Breast epithelium (tissue), 4 donors: ENCODE measurements at regions not wholly inside any gene's neighbourhood (a gene's known extent, or its start where the extent isn't known, plus 50 kb on each side); places are given as distances from the start of the nearest gene placed in this dataset.

Source experiments
- DNase-seq, 2 donors: peaks; one replicate each; pipeline ENCODE4 v3.0.0-alpha.2; 2019; ENCODE audit warnings: low spot score in 2 of 2
- H3K27ac ChIP-seq, 2 donors: fragments of 200-600 bp; sonication (generic) in 1 of 2; one replicate each; pipeline ENCODE4 v1.5.1; 2016 to 2019; ENCODE audit warnings: mild to moderate bottlenecking in 1 of 2
- H3K27me3 ChIP-seq, 2 donors: fragments of 200-600 bp; sonication (generic) in 1 of 2; one replicate each; pipeline versions ENCODE4 v1.5.1 to v1.6.0; 2017 to 2019; ENCODE audit warnings: control low read depth in 1 of 2, mild to moderate bottlenecking in 1 of 2
- H3K36me3 ChIP-seq: fragments of 200-600 bp; one replicate; pipeline ENCODE4 v1.5.1; 2019
- H3K4me1 ChIP-seq, 2 donors: fragments of 200-600 bp; sonication (generic); one replicate each; pipeline ENCODE4 v1.5.1; 2016 to 2019; ENCODE audit warnings: control low read depth in 1 of 2
- H3K4me3 ChIP-seq, 3 donors: fragments of 200-600 bp; sonication (generic); 1 replicate in 2 of 3; 2 replicates in 1 of 3; pipeline ENCODE4 v1.5.1; 2016 to 2019; ENCODE audit warnings: mild to moderate bottlenecking in 3 of 3, moderate library complexity in 2 of 3
- H3K9me3 ChIP-seq, 2 donors: fragments of 200-600 bp; sonication (generic) in 1 of 2; one replicate each; pipeline ENCODE4 v1.5.1; 2016 to 2019; ENCODE audit warnings: control low read depth in 1 of 2
- CTCF ChIP-seq, 3 donors: fragments of 450-650 bp; IDR thresholded peaks; one replicate each; pipeline ENCODE4 v1.5.1; 2016 to 2017; ENCODE audit warnings: antibody characterized with exemption in 3 of 3, mild to moderate bottlenecking in 3 of 3, moderate library complexity in 3 of 3
- POLR2A ChIP-seq: fragments of 450-650 bp; IDR thresholded peaks from one replicate; pipeline ENCODE4 v1.6.1; 2016; ENCODE audit warnings: antibody characterized with exemption, mild to moderate bottlenecking, moderate library complexity
- POLR2AphosphoS5 ChIP-seq, 3 donors: sonication (generic); formaldehyde crosslinking; IDR thresholded peaks; one replicate each; pipeline ENCODE4 v1.6.1; 2017; ENCODE audit warnings: antibody characterized with exemption in 3 of 3
- intact Hi-C: fragments of 100-400 bp; cut with DNase I; formaldehyde crosslinking; loops from one replicate; pipeline ENCODE4 v1.15.1; 2023; ENCODE audit warnings: low total_unique reads

GRCh38 chr6:9507136-9507895, 907.6 kb downstream of the TFAP2A start:
- H3K9me3 ChIP-seq, result no peaks in the 10 kb centered on the region
- no peak overlapping the region for H3K4me3 ChIP-seq
- H3K36me3 ChIP-seq, result no peaks in the 10 kb centered on the region
- no peaks in the 10 kb centered on the region for H3K4me1 ChIP-seq
- no peak overlapping the region for H3K27ac ChIP-seq
- intact Hi-C loops, result no loop called here
- no peak for DNase-seq
- no peaks in the 10 kb centered on the region for H3K27me3 ChIP-seq
- TF ChIP-seq POLR2AphosphoS5 (IDR thresholded peaks at IDR 0.05), result no peak
- no peak for TF ChIP-seq CTCF (IDR thresholded peaks at IDR 0.05)
- no peak for TF ChIP-seq POLR2A

- Histone ChIP-seq H3K4me3 (no peak overlapping the region), H3K27me3 (no peaks in the 10 kb centered on the region), H3K9me3 (no peaks in the 10 kb centered on the region), H3K36me3 (no peaks in the 10 kb centered on the region), H3K27ac (no peak overlapping the region), H3K4me1 (no peaks in the 10 kb centered on the region)
- no peak for DNase-seq
- no peak for TF ChIP-seq CTCF (IDR thresholded peaks at IDR 0.05)
- no peak for TF ChIP-seq POLR2AphosphoS5 (IDR thresholded peaks at IDR 0.05)
- no peak for TF ChIP-seq POLR2A
- intact Hi-C loops, result no loop called here
Measured at GRCh38 chr6:9504191-9504590, 910.7 kb downstream of the TFAP2A start.

- Histone ChIP-seq H3K27me3 (no peaks in the 10 kb centered on the region), H3K36me3 (no peaks in the 10 kb centered on the region), H3K4me3 (no peak overlapping the region), H3K27ac (no peak overlapping the region), H3K4me1 (no peaks in the 10 kb centered on the region), H3K9me3 (no peaks in the 10 kb centered on the region)
- intact Hi-C loops, result no loop called here
- DNase-seq, result no peak
- TF ChIP-seq CTCF (IDR thresholded peaks at IDR 0.05) (no peak), POLR2A (no peak), POLR2AphosphoS5 (IDR thresholded peaks at IDR 0.05) (no peak)
Measured at GRCh38 chr6:9503111-9503761, 911.6 kb downstream of the TFAP2A start.

- Histone ChIP-seq H3K36me3 (no peaks in the 10 kb centered on the region), H3K9me3 (no peaks in the 10 kb centered on the region), H3K4me3 (no peak overlapping the region), H3K27me3 (no peaks in the 10 kb centered on the region), H3K27ac (no peak overlapping the region), H3K4me1 (no peaks in the 10 kb centered on the region)
- intact Hi-C loops, result no loop called here
- no peak for TF ChIP-seq CTCF (IDR thresholded peaks at IDR 0.05)
- no peak for TF ChIP-seq POLR2AphosphoS5 (IDR thresholded peaks at IDR 0.05)
- no peak for TF ChIP-seq POLR2A
- DNase-seq, result no peak
Measured at GRCh38 chr6:9499709-9500108, 915.2 kb downstream of the TFAP2A start.

- no peak overlapping the region for H3K4me3 ChIP-seq
- H3K4me1 ChIP-seq, result no peaks in the 10 kb centered on the region
- no peak for DNase-seq
- no peaks in the 10 kb centered on the region for H3K9me3 ChIP-seq
- H3K27me3 ChIP-seq, result no peaks in the 10 kb centered on the region
- TF ChIP-seq POLR2A, result no peak
- no peak for TF ChIP-seq POLR2AphosphoS5 (IDR thresholded peaks at IDR 0.05)
- TF ChIP-seq CTCF (IDR thresholded peaks at IDR 0.05), result no peak
- H3K27ac ChIP-seq, result no peak overlapping the region
- intact Hi-C loops, result no loop called here
- no peaks in the 10 kb centered on the region for H3K36me3 ChIP-seq
Measured at GRCh38 chr6:9496837-9497236, 918.0 kb downstream of the TFAP2A start.
